Rectal smooth muscle tissue (tissue), 1 donor: ENCODE measurements at regions not wholly inside any gene's neighbourhood (a gene's known extent, or its start where the extent isn't known, plus 50 kb on each side); places are given as distances from the start of the nearest gene placed in this dataset.
"Not testable (repeated sequence)": the region's sequence is repeated elsewhere in the genome, so short reads cannot be mapped to it uniquely, and the experiment has no call there.

Source experiments
- H3K27ac ChIP-seq: one replicate; pipeline ENCODE4 v1.7.0; 2013; ENCODE audit warnings: low read depth, low read length, inconsistent platforms
- H3K27me3 ChIP-seq: one replicate; pipeline ENCODE4 v1.7.0; 2013; ENCODE audit warnings: low read length; ENCODE audit not compliant: control insufficient read depth, insufficient read depth
- H3K36me3 ChIP-seq: one replicate; pipeline ENCODE4 v1.7.0; 2013; ENCODE audit warnings: low read length; ENCODE audit not compliant: control insufficient read depth, insufficient read depth
- H3K4me1 ChIP-seq: one replicate; pipeline ENCODE4 v1.7.0; 2013; ENCODE audit warnings: low read length; ENCODE audit not compliant: control insufficient read depth, insufficient read depth
- H3K4me3 ChIP-seq: one replicate; pipeline ENCODE4 v1.7.0; 2013; ENCODE audit warnings: low read length
- H3K9ac ChIP-seq: one replicate; pipeline ENCODE4 v1.7.0; 2013; ENCODE audit warnings: low read length

GRCh38 chr2:33933203-33933602 is 334.1 kb upstream of the FAM98A start:
- H3K9ac ChIP-seq: no peak overlapping the region
- no peak overlapping the region for H3K4me3 ChIP-seq
- H3K27ac ChIP-seq: no peak overlapping the region
- no peaks in the 10 kb centered on the region for H3K4me1 ChIP-seq
- H3K36me3 ChIP-seq: no peaks in the 10 kb centered on the region
- no peaks in the 10 kb centered on the region for H3K27me3 ChIP-seq

GRCh38 chr2:33931164-33931563 is 332.1 kb upstream of the FAM98A start:
- Histone ChIP-seq H3K36me3 (no peaks in the 10 kb centered on the region), H3K4me1 (no peaks in the 10 kb centered on the region), H3K4me3 (no peak overlapping the region), H3K9ac (no peak overlapping the region), H3K27ac (no peak overlapping the region), H3K27me3 (no peaks in the 10 kb centered on the region)

- Histone ChIP-seq H3K4me3 (no peak overlapping the region), H3K4me1 (no peaks in the 10 kb centered on the region), H3K9ac (no peak overlapping the region), H3K36me3 (no peaks in the 10 kb centered on the region), H3K27ac (no peak overlapping the region), H3K27me3 (no peaks in the 10 kb centered on the region)
These were observed 330.4 kb upstream of the FAM98A start for GRCh38 chr2:33929467-33929866.

GRCh38 chr2:33927756-33928155 is 328.7 kb upstream of the FAM98A start:
- Histone ChIP-seq H3K36me3 (no peaks in the 10 kb centered on the region), H3K27me3 (no peaks in the 10 kb centered on the region), H3K27ac (no peak overlapping the region), H3K9ac (no peak overlapping the region), H3K4me3 (no peak overlapping the region), H3K4me1 (no peaks in the 10 kb centered on the region)

GRCh38 chr2:33925311-33925710 is 326.2 kb upstream of the FAM98A start:
- Histone ChIP-seq H3K9ac (no peak overlapping the region), H3K36me3 (no peaks in the 10 kb centered on the region), H3K4me1 (no peaks in the 10 kb centered on the region), H3K27ac (no peak overlapping the region), H3K4me3 (no peak overlapping the region), H3K27me3 (no peaks in the 10 kb centered on the region)

- no peak overlapping the region for H3K4me3 ChIP-seq
- no peaks in the 10 kb centered on the region for H3K4me1 ChIP-seq
- H3K9ac ChIP-seq: no peak overlapping the region
- H3K36me3 ChIP-seq: no peaks in the 10 kb centered on the region
- no peaks in the 10 kb centered on the region for H3K27me3 ChIP-seq
- H3K27ac ChIP-seq: no peak overlapping the region
These were observed 325.6 kb upstream of the FAM98A start for GRCh38 chr2:33924586-33925169.

GRCh38 chr2:33917252-33917651 is 318.2 kb upstream of the FAM98A start:
- no peaks in the 10 kb centered on the region for H3K4me1 ChIP-seq
- H3K27ac ChIP-seq: no peak overlapping the region
- H3K27me3 ChIP-seq: no peaks in the 10 kb centered on the region
- no peaks in the 10 kb centered on the region for H3K36me3 ChIP-seq
- no peak overlapping the region for H3K4me3 ChIP-seq
- no peak overlapping the region for H3K9ac ChIP-seq

- H3K4me1 ChIP-seq: no peaks in the 10 kb centered on the region
- H3K27ac ChIP-seq: no peak overlapping the region
- no peak overlapping the region for H3K9ac ChIP-seq
- no peak overlapping the region for H3K4me3 ChIP-seq
- H3K36me3 ChIP-seq: no peaks in the 10 kb centered on the region
- H3K27me3 ChIP-seq: no peaks in the 10 kb centered on the region
These were observed 314.0 kb upstream of the FAM98A start for GRCh38 chr2:33913071-33913616.

GRCh38 chr2:33911327-33911726 is 312.2 kb upstream of the FAM98A start:
- Histone ChIP-seq H3K27ac (no peak overlapping the region), H3K4me1 (no peaks in the 10 kb centered on the region), H3K9ac (no peak overlapping the region), H3K27me3 (no peaks in the 10 kb centered on the region), H3K4me3 (no peak overlapping the region), H3K36me3 (no peaks in the 10 kb centered on the region)

GRCh38 chr2:33909945-33910695 is 311.0 kb upstream of the FAM98A start:
- H3K4me1 ChIP-seq: no peaks in the 10 kb centered on the region
- H3K36me3 ChIP-seq: no peaks in the 10 kb centered on the region
- no peak overlapping the region for H3K9ac ChIP-seq
- no peak overlapping the region for H3K4me3 ChIP-seq
- no peak overlapping the region for H3K27ac ChIP-seq
- no peaks in the 10 kb centered on the region for H3K27me3 ChIP-seq

- Histone ChIP-seq H3K4me3 (no peak overlapping the region), H3K36me3 (no peaks in the 10 kb centered on the region), H3K9ac (no peak overlapping the region), H3K4me1 (no peaks in the 10 kb centered on the region), H3K27ac (no peak overlapping the region), H3K27me3 (no peaks in the 10 kb centered on the region)
These were observed 308.8 kb upstream of the FAM98A start for GRCh38 chr2:33907866-33908265.

- not testable (repeated sequence) for H3K4me1 ChIP-seq, H3K27ac ChIP-seq, H3K27me3 ChIP-seq, H3K36me3 ChIP-seq, H3K4me3 ChIP-seq, H3K9ac ChIP-seq
These were observed 307.0 kb upstream of the FAM98A start for GRCh38 chr2:33906129-33906528.

- no peaks in the 10 kb centered on the region for H3K27me3 ChIP-seq
- no peak overlapping the region for H3K27ac ChIP-seq
- no peak overlapping the region for H3K9ac ChIP-seq
- no peaks in the 10 kb centered on the region for H3K36me3 ChIP-seq
- H3K4me1 ChIP-seq: no peaks in the 10 kb centered on the region
- H3K4me3 ChIP-seq: no peak overlapping the region
These were observed 305.7 kb upstream of the FAM98A start for GRCh38 chr2:33904801-33905200.
